Smooth muscle cell of the brain vasculature (primary cell): ENCODE measurements at regions not wholly inside any gene's neighbourhood (a gene's known extent, or its start where the extent isn't known, plus 50 kb on each side); places are given as distances from the start of the nearest gene placed in this dataset.
"Not testable (repeated sequence)": the region's sequence is repeated elsewhere in the genome, so short reads cannot be mapped to it uniquely, and the experiment has no call there.

ENCODE experiments used
- DNase-seq: peaks from one replicate; pipeline ENCODE4 v3.0.0-alpha.2; 2012; ENCODE audit warnings: low read depth, low spot score

- no peak for DNase-seq
Observed at GRCh38 chr13:99075268-99076191, 97.7 kb upstream of the DOCK9 start.

- DNase-seq, result no peak
Observed at GRCh38 chr13:99078017-99078771, 100.3 kb upstream of the DOCK9 start.

GRCh38 chr13:99080131-99080530 lies 102.3 kb upstream of the DOCK9 start:
- no peak for DNase-seq

- DNase-seq, result no peak
Observed at GRCh38 chr13:99083981-99084380, 106.1 kb upstream of the DOCK9 start.

- no peak for DNase-seq
Observed at GRCh38 chr13:99085139-99085807, 107.4 kb upstream of the DOCK9 start.

GRCh38 chr13:99085808-99086266 lies 108.0 kb upstream of the DOCK9 start:
- no peak for DNase-seq

GRCh38 chr13:99086267-99087097 lies 108.6 kb upstream of the DOCK9 start:
- no peak for DNase-seq

- DNase-seq, result peak; percentile 59
Observed at GRCh38 chr13:99087098-99087953, 109.5 kb upstream of the DOCK9 start.

- no peak for DNase-seq
Observed at GRCh38 chr13:99087954-99088491, 110.2 kb upstream of the DOCK9 start.

- no peak for DNase-seq
Observed at GRCh38 chr13:99093997-99094396, 106.7 kb upstream of the UBAC2 start.

- not testable (repeated sequence) for DNase-seq
Observed at GRCh38 chr13:99101831-99102230, 98.8 kb upstream of the UBAC2 start.

GRCh38 chr13:99103536-99103935 lies 97.1 kb upstream of the UBAC2 start:
- no peak for DNase-seq

- no peak for DNase-seq
Observed at GRCh38 chr13:99104396-99104795, 96.3 kb upstream of the UBAC2 start.

- no peak for DNase-seq
Observed at GRCh38 chr13:99105160-99105559, 95.5 kb upstream of the UBAC2 start.

- no peak for DNase-seq
Observed at GRCh38 chr13:99113351-99113750, 87.3 kb upstream of the UBAC2 start.

GRCh38 chr13:99118179-99118578 lies 82.5 kb upstream of the UBAC2 start:
- no peak for DNase-seq

GRCh38 chr13:99119656-99120055 lies 81.0 kb upstream of the UBAC2 start:
- no peak for DNase-seq

GRCh38 chr13:99120751-99121150 lies 79.9 kb upstream of the UBAC2 start:
- DNase-seq, result no peak

- no peak for DNase-seq
Observed at GRCh38 chr13:99122171-99122570, 78.5 kb upstream of the UBAC2 start.
